Right atrium auricular region (tissue), 2 donors: ENCODE measurements at regions not wholly inside any gene's neighbourhood (a gene's known extent, or its start where the extent isn't known, plus 50 kb on each side); places are given as distances from the start of the nearest gene placed in this dataset.

Experiments used
- DNase-seq: peaks from one replicate; pipeline ENCODE4 v3.0.0-alpha.2; 2019; ENCODE audit warnings: low spot score
- H3K27ac ChIP-seq, 2 donors: fragments of 200-600 bp; sonication (generic); 1 replicate in 1 of 2; 2 replicates in 1 of 2; pipeline ENCODE4 v1.5.1; 2016 to 2019
- H3K27me3 ChIP-seq, 2 donors: fragments of 200-600 bp; sonication (generic); one replicate each; pipeline versions ENCODE4 v1.5.1 to v1.6.0; 2017 to 2019
- H3K36me3 ChIP-seq: fragments of 200-600 bp; sonication (generic); one replicate; pipeline ENCODE4 v1.5.1; 2016
- H3K4me1 ChIP-seq, 2 donors: fragments of 200-600 bp; sonication (generic); one replicate each; pipeline versions ENCODE4 v1.5.1 to v1.6.0; 2017 to 2019
- H3K4me3 ChIP-seq, 2 donors: fragments of 200-600 bp; sonication (generic); 1 replicate in 1 of 2; 2 replicates in 1 of 2; pipeline ENCODE4 v1.5.1; 2017 to 2019; ENCODE audit warnings: mild to moderate bottlenecking in 1 of 2, moderate library complexity in 1 of 2
- H3K9me3 ChIP-seq, 2 donors: fragments of 200-600 bp; sonication (generic); one replicate each; pipeline ENCODE4 v1.5.1; 2019
- CTCF ChIP-seq, 2 donors: fragments of 200-600 bp; sonication (generic); IDR thresholded peaks; one replicate each; pipeline ENCODE4 v1.5.1; 2019; ENCODE audit warnings: antibody characterized with exemption in 2 of 2

GRCh38 chr2:172204309-172204708 is 101.6 kb upstream of the DLX2 start:
- H3K27ac ChIP-seq, result no peak overlapping the region
- H3K4me1 ChIP-seq, result no peaks in the 10 kb centered on the region
- TF ChIP-seq CTCF (IDR thresholded peaks at IDR 0.05), result no peak
- H3K36me3 ChIP-seq, result no peaks in the 10 kb centered on the region
- no peak for DNase-seq
- peaks cover 0 to 13% of the 10 kb centered on the region in 2 donors for H3K9me3 ChIP-seq
- H3K4me3 ChIP-seq, result no peak overlapping the region
- no peaks in the 10 kb centered on the region for H3K27me3 ChIP-seq

GRCh38 chr2:172204762-172205161 is 102.1 kb upstream of the DLX2 start:
- Histone ChIP-seq H3K27me3 (no peaks in the 10 kb centered on the region), H3K4me3 (no peak overlapping the region), H3K9me3 (peaks cover 0 to 9% of the 10 kb centered on the region in 2 donors), H3K4me1 (no peaks in the 10 kb centered on the region), H3K27ac (no peak overlapping the region), H3K36me3 (no peaks in the 10 kb centered on the region)
- no peak for TF ChIP-seq CTCF (IDR thresholded peaks at IDR 0.05)
- no peak for DNase-seq

- no peaks in the 10 kb centered on the region for H3K4me1 ChIP-seq
- H3K4me3 ChIP-seq, result no peak overlapping the region
- DNase-seq, result no peak
- H3K27ac ChIP-seq, result no peak overlapping the region
- H3K9me3 ChIP-seq, result peaks cover 0 to 4% of the 10 kb centered on the region in 2 donors
- H3K36me3 ChIP-seq, result no peaks in the 10 kb centered on the region
- TF ChIP-seq CTCF (IDR thresholded peaks at IDR 0.05), result no peak
- no peaks in the 10 kb centered on the region for H3K27me3 ChIP-seq
Measured at GRCh38 chr2:172205292-172205691, 102.6 kb upstream of the DLX2 start.

- Histone ChIP-seq H3K9me3 (no peaks in the 10 kb centered on the region), H3K36me3 (no peaks in the 10 kb centered on the region), H3K4me1 (no peaks in the 10 kb centered on the region), H3K27ac (no peak overlapping the region), H3K4me3 (no peak overlapping the region), H3K27me3 (no peaks in the 10 kb centered on the region)
- no peak for TF ChIP-seq CTCF (IDR thresholded peaks at IDR 0.05)
- no peak for DNase-seq
Measured at GRCh38 chr2:172207911-172208310, 105.2 kb upstream of the DLX2 start.

GRCh38 chr2:172208791-172209325 is 106.2 kb upstream of the DLX2 start:
- Histone ChIP-seq H3K4me3 (no peak overlapping the region), H3K27me3 (no peaks in the 10 kb centered on the region), H3K36me3 (no peaks in the 10 kb centered on the region), H3K4me1 (no peaks in the 10 kb centered on the region), H3K9me3 (no peaks in the 10 kb centered on the region), H3K27ac (no peak overlapping the region)
- no peak for DNase-seq
- no peak for TF ChIP-seq CTCF (IDR thresholded peaks at IDR 0.05)

- Histone ChIP-seq H3K27ac (no peak overlapping the region), H3K4me1 (no peaks in the 10 kb centered on the region), H3K36me3 (no peaks in the 10 kb centered on the region), H3K9me3 (no peaks in the 10 kb centered on the region), H3K27me3 (no peaks in the 10 kb centered on the region), H3K4me3 (no peak overlapping the region)
- DNase-seq, result no peak
- no peak for TF ChIP-seq CTCF (IDR thresholded peaks at IDR 0.05)
Measured at GRCh38 chr2:172210599-172210998, 107.9 kb upstream of the DLX2 start.
